HG02938 (cell line): ENCODE measurements at regions not wholly inside any gene's neighbourhood (a gene's known extent, or its start where the extent isn't known, plus 50 kb on each side); places are given as distances from the start of the nearest gene placed in this dataset.
"Not testable (repeated sequence)": the region's sequence is repeated elsewhere in the genome, so short reads cannot be mapped to it uniquely, and the experiment has no call there.

Experiments used
- ATAC-seq: cut with Tn5 transposase; IDR thresholded peaks from one replicate; pipeline ENCODE4 v1.9.1; 2021; ENCODE audit warnings: mild to moderate bottlenecking, moderate library complexity; ENCODE audit not compliant: unreplicated experiment

- not testable (repeated sequence) for ATAC-seq
Observed at GRCh38 chr10:130938891-130939290, 372.6 kb downstream of the TCERG1L start.

- no peak for ATAC-seq
Observed at GRCh38 chr10:130941886-130942285, 369.6 kb downstream of the TCERG1L start.

- no peak for ATAC-seq
Observed at GRCh38 chr10:130952086-130952485, 359.4 kb downstream of the TCERG1L start.

- ATAC-seq, result no peak
Observed at GRCh38 chr10:130954326-130954905, 357.1 kb downstream of the TCERG1L start.

- no peak for ATAC-seq
Observed at GRCh38 chr10:130956251-130956650, 355.3 kb downstream of the TCERG1L start.

- no peak for ATAC-seq
Observed at GRCh38 chr10:130957423-130957822, 354.1 kb downstream of the TCERG1L start.

GRCh38 chr10:130958003-130958402 is 353.5 kb downstream of the TCERG1L start:
- ATAC-seq, result no peak

- no peak for ATAC-seq
Observed at GRCh38 chr10:130958981-130959751, 352.4 kb downstream of the TCERG1L start.

GRCh38 chr10:130959752-130960195 is 351.7 kb downstream of the TCERG1L start:
- ATAC-seq, result no peak

- no peak for ATAC-seq
Observed at GRCh38 chr10:130960531-130960930, 351.0 kb downstream of the TCERG1L start.

GRCh38 chr10:130961506-130962239 is 349.8 kb downstream of the TCERG1L start:
- no peak for ATAC-seq

GRCh38 chr10:130962240-130963051 is 349.1 kb downstream of the TCERG1L start:
- ATAC-seq, result no peak

- no peak for ATAC-seq
Observed at GRCh38 chr10:130963052-130963393, 348.5 kb downstream of the TCERG1L start.

- no peak for ATAC-seq
Observed at GRCh38 chr10:130963786-130964522, 347.6 kb downstream of the TCERG1L start.

- ATAC-seq, result no peak
Observed at GRCh38 chr10:130964771-130965170, 346.8 kb downstream of the TCERG1L start.

- no peak for ATAC-seq
Observed at GRCh38 chr10:130967161-130967560, 344.4 kb downstream of the TCERG1L start.

- ATAC-seq, result no peak
Observed at GRCh38 chr10:130967784-130968183, 343.7 kb downstream of the TCERG1L start.

GRCh38 chr10:130968511-130968910 is 343.0 kb downstream of the TCERG1L start:
- no peak for ATAC-seq

GRCh38 chr10:130968964-130969363 is 342.6 kb downstream of the TCERG1L start:
- no peak for ATAC-seq

GRCh38 chr10:130969700-130970099 is 341.8 kb downstream of the TCERG1L start:
- no peak for ATAC-seq
